ENCODE measurements at regions not wholly inside any gene's neighbourhood (a gene's known extent, or its start where the extent isn't known, plus 50 kb on each side); places are given as distances from the start of the nearest gene placed in this dataset.

DNA sequence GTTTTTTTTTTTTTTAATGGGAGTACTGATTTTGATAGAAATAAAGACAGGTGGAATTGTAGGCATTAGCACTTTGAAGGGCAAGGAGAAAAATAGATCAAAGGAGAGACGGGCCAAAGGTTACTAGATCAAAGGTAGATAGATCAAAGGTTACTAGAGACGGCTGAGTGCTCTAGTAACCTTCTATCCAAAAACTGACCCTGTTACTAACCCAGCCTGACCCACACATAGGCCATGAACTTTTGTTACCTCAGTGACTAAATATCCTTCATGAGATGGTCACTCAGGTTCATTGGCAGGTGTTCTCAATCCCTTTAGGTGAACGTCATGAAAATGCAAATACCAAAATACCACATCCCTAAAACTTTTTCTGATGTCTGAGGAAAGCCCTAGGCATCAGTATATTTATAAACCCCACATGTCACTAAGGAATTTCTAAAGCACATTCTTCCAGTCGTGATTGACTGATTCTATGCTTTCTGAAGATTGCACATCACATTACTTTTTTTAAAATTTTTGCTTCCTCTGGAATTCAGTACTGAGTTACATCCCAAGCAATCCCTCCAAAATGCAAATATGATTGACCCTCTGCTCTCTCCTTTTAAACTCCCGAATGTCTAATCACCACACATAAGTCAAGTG lies 772.7 kb downstream of the BRINP1 start:
- Histone ChIP-seq H3K27me3 (ENCODE audit: insufficient read depth, low read depth, low read length) (no peaks in the 10 kb centered on the region), H3K4me3 (ENCODE audit: low read length) (no peak overlapping the region), H3K9me3 (ENCODE audit: low read length) (no peaks in the 10 kb centered on the region), H4K20me1 (ENCODE audit: insufficient read depth) (no peaks in the 10 kb centered on the region), H3K9me2 (ENCODE audit: insufficient read depth, low read length) (no peaks in the 10 kb centered on the region), H2AFZ (ENCODE audit: low read depth, low read length) (no peak overlapping the region), H3K9ac (ENCODE audit: low read length) (no peak overlapping the region), H3K4me2 (ENCODE audit: low read length) (no peak overlapping the region), H3K79me2 (replicated peaks; ENCODE audit: insufficient read depth, low read length) (no peaks in the 10 kb centered on the region), H3K36me3 (ENCODE audit: insufficient read depth, low read length) (no peaks in the 10 kb centered on the region), H3K27ac (ENCODE audit: low read length) (no peak overlapping the region), H3F3A (ENCODE audit: insufficient read depth, low read length, poor library complexity, severe bottlenecking) (no peaks in the 10 kb centered on the region)
- TF ChIP-seq TAF1 (IDR thresholded peaks at IDR 0.05; ENCODE audit: low read depth) (no peak), EP300 (conservative IDR thresholded peaks at IDR 0.05; ENCODE audit: poor library complexity, severe bottlenecking) (no peak), SMC3 (conservative IDR thresholded peaks at IDR 0.05; ENCODE audit: poor library complexity) (no peak), RAD21 (conservative IDR thresholded peaks at IDR 0.05) (no peak), POLR2AphosphoS5 (IDR thresholded peaks at IDR 0.05) (no peak), EZH2 (IDR thresholded peaks at IDR 0.05; ENCODE audit: borderline replicate concordance, insufficient read depth, low read length, poor library complexity, severe bottlenecking) (no peak), MXI1 (conservative IDR thresholded peaks at IDR 0.05; ENCODE audit: poor library complexity, severe bottlenecking) (no peak)
- TF ChIP-seq, protein P1, sequence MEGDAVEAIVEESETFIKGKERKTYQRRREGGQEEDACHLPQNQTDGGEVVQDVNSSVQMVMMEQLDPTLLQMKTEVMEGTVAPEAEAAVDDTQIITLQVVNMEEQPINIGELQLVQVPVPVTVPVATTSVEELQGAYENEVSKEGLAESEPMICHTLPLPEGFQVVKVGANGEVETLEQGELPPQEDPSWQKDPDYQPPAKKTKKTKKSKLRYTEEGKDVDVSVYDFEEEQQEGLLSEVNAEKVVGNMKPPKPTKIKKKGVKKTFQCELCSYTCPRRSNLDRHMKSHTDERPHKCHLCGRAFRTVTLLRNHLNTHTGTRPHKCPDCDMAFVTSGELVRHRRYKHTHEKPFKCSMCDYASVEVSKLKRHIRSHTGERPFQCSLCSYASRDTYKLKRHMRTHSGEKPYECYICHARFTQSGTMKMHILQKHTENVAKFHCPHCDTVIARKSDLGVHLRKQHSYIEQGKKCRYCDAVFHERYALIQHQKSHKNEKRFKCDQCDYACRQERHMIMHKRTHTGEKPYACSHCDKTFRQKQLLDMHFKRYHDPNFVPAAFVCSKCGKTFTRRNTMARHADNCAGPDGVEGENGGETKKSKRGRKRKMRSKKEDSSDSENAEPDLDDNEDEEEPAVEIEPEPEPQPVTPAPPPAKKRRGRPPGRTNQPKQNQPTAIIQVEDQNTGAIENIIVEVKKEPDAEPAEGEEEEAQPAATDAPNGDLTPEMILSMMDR (IDR thresholded peaks at IDR 0.05; ENCODE audit: poor library complexity, severe bottlenecking), result no peak
- TF ChIP-seq, protein P2, sequence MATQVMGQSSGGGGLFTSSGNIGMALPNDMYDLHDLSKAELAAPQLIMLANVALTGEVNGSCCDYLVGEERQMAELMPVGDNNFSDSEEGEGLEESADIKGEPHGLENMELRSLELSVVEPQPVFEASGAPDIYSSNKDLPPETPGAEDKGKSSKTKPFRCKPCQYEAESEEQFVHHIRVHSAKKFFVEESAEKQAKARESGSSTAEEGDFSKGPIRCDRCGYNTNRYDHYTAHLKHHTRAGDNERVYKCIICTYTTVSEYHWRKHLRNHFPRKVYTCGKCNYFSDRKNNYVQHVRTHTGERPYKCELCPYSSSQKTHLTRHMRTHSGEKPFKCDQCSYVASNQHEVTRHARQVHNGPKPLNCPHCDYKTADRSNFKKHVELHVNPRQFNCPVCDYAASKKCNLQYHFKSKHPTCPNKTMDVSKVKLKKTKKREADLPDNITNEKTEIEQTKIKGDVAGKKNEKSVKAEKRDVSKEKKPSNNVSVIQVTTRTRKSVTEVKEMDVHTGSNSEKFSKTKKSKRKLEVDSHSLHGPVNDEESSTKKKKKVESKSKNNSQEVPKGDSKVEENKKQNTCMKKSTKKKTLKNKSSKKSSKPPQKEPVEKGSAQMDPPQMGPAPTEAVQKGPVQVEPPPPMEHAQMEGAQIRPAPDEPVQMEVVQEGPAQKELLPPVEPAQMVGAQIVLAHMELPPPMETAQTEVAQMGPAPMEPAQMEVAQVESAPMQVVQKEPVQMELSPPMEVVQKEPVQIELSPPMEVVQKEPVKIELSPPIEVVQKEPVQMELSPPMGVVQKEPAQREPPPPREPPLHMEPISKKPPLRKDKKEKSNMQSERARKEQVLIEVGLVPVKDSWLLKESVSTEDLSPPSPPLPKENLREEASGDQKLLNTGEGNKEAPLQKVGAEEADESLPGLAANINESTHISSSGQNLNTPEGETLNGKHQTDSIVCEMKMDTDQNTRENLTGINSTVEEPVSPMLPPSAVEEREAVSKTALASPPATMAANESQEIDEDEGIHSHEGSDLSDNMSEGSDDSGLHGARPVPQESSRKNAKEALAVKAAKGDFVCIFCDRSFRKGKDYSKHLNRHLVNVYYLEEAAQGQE (IDR thresholded peaks at IDR 0.05; ENCODE audit: borderline replicate concordance), result no peak

DNA sequence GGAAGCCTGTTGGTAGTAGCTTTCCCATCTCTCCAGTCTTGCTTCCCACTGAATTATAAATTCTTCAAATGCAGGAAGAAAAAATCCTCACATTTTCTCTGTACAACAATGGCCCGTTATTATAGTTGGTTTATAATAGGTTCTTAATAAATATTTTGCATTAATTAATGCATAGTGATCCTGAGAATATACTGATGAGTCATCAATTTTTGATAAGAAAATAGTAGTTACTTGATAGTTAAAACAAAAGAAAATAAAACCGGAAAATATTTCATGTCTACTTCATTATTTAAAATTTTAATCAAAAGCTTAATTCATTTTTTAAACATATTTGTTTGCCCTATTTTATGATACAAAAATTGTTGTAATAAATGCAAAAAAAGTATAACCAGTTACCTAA lies 762.6 kb downstream of the BRINP1 start:
- no peaks in the 10 kb centered on the region for H3K9me3 ChIP-seq (ENCODE audit: low read length)
- H2AFZ ChIP-seq (ENCODE audit: low read depth, low read length), result no peak overlapping the region
- no peak overlapping the region for H3K27ac ChIP-seq (ENCODE audit: low read length)
- no peak overlapping the region for H3K4me2 ChIP-seq (ENCODE audit: low read length)
- H3K4me3 ChIP-seq (ENCODE audit: low read length), result no peak overlapping the region
- no peak for TF ChIP-seq RAD21 (conservative IDR thresholded peaks at IDR 0.05)
- no peak for TF ChIP-seq EZH2 (IDR thresholded peaks at IDR 0.05; ENCODE audit: borderline replicate concordance, insufficient read depth, low read length, poor library complexity, severe bottlenecking)
- TF ChIP-seq EP300 (conservative IDR thresholded peaks at IDR 0.05; ENCODE audit: poor library complexity, severe bottlenecking), result no peak
- no peak for TF ChIP-seq SMC3 (conservative IDR thresholded peaks at IDR 0.05; ENCODE audit: poor library complexity)
- no peak for TF ChIP-seq TAF1 (IDR thresholded peaks at IDR 0.05; ENCODE audit: low read depth)
- no peak for TF ChIP-seq POLR2AphosphoS5 (IDR thresholded peaks at IDR 0.05)
- TF ChIP-seq MXI1 (conservative IDR thresholded peaks at IDR 0.05; ENCODE audit: poor library complexity, severe bottlenecking), result no peak
- TF ChIP-seq, protein P1 (IDR thresholded peaks at IDR 0.05; ENCODE audit: poor library complexity, severe bottlenecking), result no peak
- TF ChIP-seq, protein P2 (IDR thresholded peaks at IDR 0.05; ENCODE audit: borderline replicate concordance), result no peak
- no peaks in the 10 kb centered on the region for H3K9me2 ChIP-seq (ENCODE audit: insufficient read depth, low read length)
- H3F3A ChIP-seq (ENCODE audit: insufficient read depth, low read length, poor library complexity, severe bottlenecking), result no peaks in the 10 kb centered on the region
- H3K79me2 ChIP-seq (replicated peaks; ENCODE audit: insufficient read depth, low read length), result no peaks in the 10 kb centered on the region
- no peaks in the 10 kb centered on the region for H3K27me3 ChIP-seq (ENCODE audit: insufficient read depth, low read depth, low read length)
- H3K36me3 ChIP-seq (ENCODE audit: insufficient read depth, low read length), result no peaks in the 10 kb centered on the region
- H4K20me1 ChIP-seq (ENCODE audit: insufficient read depth), result no peaks in the 10 kb centered on the region
- no peak overlapping the region for H3K9ac ChIP-seq (ENCODE audit: low read length)

Data from neural cell (in vitro differentiated cells).